ENCODE measurements at regions not wholly inside any gene's neighbourhood (a gene's known extent, or its start where the extent isn't known, plus 50 kb on each side); places are given as distances from the start of the nearest gene placed in this dataset.

GRCh38 chr1:244246334-244246733 is 195.3 kb downstream of the ZBTB18 start:
- TF ChIP-seq POLR2A (IDR thresholded peaks at IDR 0.05; ENCODE audit: low read depth): no peak
- TF ChIP-seq, protein P1, sequence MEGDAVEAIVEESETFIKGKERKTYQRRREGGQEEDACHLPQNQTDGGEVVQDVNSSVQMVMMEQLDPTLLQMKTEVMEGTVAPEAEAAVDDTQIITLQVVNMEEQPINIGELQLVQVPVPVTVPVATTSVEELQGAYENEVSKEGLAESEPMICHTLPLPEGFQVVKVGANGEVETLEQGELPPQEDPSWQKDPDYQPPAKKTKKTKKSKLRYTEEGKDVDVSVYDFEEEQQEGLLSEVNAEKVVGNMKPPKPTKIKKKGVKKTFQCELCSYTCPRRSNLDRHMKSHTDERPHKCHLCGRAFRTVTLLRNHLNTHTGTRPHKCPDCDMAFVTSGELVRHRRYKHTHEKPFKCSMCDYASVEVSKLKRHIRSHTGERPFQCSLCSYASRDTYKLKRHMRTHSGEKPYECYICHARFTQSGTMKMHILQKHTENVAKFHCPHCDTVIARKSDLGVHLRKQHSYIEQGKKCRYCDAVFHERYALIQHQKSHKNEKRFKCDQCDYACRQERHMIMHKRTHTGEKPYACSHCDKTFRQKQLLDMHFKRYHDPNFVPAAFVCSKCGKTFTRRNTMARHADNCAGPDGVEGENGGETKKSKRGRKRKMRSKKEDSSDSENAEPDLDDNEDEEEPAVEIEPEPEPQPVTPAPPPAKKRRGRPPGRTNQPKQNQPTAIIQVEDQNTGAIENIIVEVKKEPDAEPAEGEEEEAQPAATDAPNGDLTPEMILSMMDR (IDR thresholded peaks at IDR 0.05): no peak

Measured in esophagus muscularis mucosa (tissue), 3 donors.